HG03175 (cell line): ENCODE measurements at regions not wholly inside any gene's neighbourhood (a gene's known extent, or its start where the extent isn't known, plus 50 kb on each side); places are given as distances from the start of the nearest gene placed in this dataset.

ENCODE experiments used
- ATAC-seq: cut with Tn5 transposase; IDR thresholded peaks from one replicate; pipeline ENCODE4 v1.9.1; 2021; ENCODE audit warnings: mild to moderate bottlenecking, moderate library complexity; ENCODE audit not compliant: unreplicated experiment

DNA sequence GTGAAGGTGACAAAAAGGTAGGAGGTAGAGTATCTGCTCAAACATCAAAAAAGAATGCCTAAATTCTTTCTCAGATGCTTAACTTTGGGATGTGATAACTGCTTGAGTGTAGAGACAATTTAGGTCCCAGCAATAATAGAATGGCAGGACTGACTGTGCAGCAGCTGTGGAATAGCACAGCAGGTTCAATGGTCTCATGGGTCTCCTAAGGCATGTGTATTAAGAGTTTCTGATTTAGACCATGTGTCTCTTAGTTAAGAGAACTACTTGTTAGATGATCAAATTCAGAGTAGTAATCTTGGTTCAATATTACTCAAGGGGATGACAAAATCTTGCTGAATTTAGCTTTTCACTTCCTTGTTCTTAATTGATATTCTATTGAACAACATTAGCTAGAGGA lies 72.0 kb downstream of the ALX1 start:
- ATAC-seq: no peak

DNA sequence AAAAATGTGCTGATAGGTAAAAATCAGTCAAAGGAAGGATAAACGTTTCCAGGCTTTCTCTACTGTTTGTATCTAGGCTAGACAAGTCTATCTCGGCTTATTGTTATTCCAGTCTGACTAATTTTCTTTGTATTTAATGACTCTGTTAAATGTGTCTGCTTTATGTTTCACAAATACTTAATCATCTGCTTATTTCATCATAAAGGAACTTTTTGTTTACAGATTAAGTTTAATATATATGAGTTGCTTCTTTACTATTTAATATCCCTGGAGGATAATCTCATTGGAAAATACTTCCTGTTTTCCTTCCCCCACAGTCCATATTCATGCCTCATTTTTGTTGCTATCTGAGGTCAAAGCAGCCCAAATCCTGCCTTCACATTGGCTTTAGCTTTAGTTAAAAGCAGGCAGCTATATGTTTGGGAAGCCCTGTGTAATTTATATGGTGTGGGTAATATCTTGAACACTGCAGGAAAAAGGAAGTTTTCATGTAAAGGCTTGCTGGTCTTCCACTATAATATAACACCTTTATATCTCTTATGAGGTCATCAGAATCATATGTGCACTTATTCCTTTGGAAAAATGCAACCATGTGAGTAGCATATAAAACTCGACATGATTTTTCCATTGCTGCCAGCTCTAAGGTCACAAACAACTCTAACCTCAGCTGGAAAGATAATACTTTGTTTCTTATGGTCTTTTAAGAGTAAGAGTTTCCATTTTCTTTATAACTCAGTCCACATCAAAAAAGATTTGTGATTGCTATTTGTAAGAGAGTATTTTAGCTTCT lies 76.8 kb downstream of the ALX1 start:
- no peak for ATAC-seq

DNA sequence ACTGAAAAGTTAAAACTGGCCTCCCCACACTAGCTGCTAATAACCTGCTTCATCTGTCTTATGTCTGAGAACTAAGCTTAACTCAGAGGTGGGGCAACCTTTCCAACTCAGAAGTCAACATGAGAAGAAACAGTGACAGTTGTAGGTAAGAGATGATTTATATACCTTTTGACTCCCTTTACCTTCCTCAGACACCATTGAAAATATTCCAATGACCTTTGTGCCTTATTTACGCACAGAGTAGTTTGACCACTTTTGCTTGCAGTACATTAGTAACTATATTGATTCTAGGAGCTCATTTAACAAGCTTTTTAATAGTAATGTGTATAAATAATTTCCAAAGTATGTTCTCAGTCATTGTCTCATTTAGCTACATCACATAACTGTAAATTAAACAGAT lies 77.6 kb downstream of the ALX1 start:
- no peak for ATAC-seq

DNA sequence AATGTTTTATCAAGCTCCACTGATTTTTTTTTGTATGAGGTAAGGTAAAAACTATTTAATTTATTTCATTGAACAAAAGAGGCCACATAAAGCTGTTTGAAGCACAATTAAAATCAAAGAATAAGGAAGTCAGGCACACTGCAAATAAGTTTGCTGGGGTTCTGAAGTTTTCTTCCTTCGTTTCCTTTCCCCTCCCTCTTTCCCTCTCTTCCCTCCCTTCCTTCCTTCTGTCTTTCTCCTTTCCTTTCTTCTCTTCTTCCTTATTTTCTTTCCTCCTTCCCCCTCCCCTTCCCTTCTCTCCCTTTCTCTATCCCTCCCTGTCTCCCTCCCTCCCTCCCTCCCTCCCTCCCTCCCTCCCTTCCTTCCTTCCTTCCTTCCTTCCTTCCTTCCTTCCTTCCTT lies 78.7 kb downstream of the ALX1 start:
- ATAC-seq: no peak

DNA sequence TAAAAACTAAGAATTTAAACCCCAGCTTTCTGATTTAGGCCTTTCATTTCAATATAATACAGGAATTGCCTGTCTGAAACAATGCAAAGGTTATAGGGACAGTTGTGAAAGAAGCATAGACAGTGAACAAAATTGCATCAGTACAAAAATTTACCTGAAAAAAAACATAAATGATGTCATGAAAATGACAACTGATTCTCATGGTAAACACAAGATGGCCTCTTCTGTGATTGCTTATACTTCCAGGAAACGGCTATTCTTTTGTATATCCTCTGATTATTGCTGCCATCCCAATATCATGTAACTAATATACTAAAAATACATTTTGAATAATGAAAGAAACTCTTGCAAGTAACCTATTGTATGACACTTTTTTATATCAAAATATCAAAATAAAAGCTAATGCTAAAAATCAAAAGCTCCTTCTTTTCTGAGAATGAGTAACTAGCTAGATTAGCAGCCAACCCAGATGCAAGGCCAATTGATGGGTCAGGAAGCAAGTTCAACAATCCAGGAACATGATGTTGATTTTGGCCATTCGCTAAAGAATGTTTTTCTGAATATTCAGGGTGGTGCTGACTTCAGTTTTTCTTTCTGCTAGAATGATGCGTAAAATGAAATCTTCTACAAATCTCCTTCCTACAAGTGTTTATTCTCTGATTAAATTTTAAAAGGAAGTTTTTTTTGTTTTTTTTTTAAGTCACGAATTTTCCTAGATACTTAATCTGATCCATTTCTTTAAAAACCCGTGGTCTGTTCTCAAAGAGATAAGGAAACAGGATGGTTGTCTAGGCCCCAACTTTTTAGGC lies 83.6 kb downstream of the ALX1 start:
- no peak for ATAC-seq

DNA sequence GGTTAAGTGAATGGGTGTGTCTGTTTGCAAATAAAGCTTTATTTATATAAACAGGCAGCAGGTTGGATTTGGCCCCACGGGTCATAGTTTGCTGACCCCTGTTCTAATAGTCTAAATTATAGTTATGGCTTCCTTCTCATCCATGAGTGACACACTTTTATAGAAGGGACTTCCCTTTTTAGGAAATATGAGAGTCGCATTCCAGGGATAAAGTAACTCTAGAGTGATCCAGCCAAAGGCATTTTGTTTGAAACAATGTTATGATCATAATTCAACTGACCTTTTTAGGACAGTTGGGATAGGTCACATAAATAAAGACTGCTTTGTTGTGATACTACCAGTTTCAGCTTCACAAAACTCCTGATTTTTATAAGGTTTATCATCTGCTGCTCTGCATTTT lies 87.9 kb downstream of the ALX1 start:
- ATAC-seq: no peak

DNA sequence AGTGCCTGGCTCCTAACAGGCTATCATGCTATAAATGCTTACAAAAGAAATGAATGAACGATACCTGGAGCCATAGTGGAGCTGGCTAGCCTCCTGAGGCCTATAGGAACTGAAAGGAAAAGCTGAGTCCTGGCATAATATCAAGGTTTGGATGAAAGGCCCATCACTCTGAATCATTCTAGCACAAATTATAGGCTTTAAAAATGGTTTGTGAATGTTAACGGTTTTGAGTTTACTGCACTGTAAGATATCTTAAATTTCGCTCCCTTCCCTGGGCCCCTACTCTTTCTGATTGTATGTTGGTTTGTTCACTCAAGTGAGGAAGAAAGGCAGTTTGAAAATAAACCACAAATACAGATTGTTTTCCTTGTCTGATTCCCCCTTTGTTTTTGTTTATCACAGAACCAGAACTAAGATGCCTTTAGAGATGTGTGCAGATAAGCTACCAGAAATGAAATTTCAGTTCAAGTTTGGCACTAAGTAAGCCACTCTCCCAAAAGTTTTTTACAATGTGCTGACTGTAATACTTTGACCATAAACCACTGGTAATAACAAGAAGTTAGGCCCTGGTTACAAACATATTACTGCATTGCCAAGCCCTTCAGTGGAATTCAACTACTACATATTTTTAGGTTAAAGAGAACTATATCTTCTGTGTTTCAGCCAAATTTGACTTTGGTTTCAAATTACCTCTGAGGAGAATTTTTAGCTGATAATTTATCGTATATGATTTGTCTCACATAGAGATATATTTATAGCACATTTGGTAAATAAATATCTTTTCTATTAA lies 89.5 kb downstream of the ALX1 start:
- ATAC-seq: no peak

DNA sequence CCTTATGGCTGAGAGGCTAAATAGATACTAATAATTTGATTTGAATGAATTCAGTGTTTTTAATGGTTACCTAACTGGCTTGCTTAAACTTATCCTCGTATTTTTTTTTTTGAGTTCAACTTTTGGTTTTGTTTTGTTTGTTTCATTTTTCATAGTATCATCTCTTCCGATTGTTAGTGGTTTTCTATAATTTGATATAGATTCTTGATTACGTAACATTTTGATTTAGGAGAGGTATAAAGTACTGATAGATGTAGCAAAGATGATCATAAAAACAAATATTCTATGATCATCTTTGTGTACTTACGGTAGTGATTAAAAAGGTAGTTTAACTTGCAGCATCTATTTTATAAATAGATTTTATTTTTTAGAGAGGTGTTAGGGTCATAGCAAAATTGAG lies 93.0 kb downstream of the ALX1 start:
- ATAC-seq: no peak

DNA sequence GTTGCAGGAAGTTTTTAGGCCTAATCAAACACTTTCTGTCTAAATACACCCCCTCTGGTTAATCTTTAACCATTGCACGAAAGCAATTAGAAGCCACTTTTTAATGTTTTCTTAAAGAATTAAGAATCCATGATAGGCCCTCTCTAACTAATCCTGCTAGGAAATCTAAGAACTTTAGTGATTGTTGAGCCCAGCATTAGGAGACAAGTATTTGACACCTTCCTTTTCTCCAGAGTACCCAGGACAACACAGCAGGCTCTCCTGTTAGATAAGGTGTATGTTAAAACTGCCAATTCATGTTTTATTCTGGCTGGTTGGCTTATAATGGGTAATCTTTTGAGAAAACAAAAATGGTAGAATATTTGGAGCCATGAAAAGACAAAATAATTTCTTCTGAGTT lies 95.0 kb downstream of the ALX1 start:
- ATAC-seq: no peak

DNA sequence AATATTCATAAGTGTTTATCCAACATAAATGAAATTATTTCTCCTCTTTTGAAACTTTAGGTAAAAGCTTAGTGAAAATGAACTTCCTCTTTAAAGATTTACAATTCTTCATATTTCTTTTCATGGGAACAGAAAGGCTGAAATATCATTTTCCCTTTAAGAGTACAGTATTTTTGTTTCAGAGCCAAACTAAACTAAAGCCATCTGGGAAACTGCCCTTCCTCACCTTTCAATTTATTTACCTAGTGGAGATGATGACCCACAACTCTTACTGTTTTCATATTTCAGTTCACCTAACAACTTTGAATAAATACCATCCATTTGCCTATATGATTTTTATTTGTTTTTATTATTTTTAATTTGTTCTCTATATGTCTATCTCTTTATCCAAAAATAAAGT lies 105.4 kb downstream of the ALX1 start:
- no peak for ATAC-seq

DNA sequence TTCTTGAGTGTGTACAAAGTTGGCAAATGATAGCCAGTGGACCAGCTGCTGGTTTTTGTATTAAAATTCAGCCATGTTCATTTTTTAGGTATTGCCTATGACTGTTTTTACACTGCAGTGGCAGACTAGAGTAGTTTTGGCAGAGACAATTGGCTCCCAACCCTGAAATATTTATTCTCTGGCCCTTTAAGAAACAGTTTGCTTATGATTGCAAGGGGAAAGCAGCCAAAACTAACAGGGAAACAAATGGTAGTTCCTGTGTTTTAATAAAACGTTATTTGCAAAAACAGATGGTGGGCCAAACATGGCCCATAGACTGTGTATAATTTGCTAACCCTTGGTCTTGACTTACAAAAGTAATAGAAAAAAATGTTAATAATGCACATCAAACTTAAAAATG lies 110.2 kb downstream of the ALX1 start:
- no peak for ATAC-seq

DNA sequence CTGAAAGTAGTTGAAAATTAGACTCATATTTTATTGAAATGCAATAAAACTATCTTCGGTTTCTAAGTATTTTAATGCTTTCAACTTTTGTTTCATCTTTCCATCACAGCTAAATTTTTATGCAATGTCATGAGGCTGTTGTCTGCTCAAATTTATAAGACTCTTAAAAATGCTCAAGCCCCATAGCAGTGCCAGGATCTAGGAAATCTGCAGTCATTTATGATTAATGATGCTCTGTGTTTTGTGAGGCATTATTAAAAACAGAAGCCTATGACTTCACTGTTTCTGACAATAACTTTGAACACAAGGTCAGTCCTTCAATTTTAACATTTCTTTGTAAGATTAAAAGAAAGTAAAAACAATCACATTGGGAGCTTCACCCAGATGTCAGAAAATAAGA lies 112.5 kb downstream of the ALX1 start:
- ATAC-seq: no peak

DNA sequence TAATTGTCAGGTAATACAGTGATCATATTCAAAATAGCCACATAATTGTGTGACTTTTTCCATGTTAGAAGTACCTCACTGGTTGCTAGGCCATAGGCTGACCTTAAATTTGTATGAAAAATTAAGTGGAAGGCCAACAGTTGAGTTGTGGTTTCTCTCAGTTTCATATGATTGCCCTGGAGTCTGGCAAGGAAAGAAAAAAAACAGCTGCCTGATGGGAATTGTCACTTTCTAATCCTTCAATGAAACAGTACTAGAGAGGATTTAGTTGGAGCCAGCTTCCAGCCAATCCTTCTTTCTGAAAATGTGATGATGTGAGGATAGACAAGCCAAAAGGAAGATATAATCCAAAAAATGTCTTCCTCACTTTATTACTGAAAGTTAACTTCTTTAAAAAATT lies 113.6 kb downstream of the ALX1 start:
- ATAC-seq: no peak

DNA sequence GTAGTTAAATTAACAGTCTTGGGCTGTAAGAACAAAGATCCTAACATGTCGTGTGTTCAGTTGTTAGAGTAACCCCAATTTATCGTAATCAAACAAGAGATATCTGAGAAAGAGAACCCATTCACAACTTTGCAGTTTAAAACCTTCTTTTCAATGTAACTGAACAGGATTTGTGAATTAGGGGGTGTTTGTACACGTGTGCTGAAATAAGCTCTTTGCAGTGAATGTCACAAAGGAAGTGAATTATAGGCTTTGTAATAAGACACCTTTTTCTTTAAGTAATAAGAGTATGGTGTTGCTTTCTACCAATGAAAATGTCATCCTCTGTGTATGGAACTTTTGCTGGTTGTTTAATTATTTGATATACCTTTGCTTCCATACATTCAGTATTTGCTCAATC lies 114.0 kb downstream of the ALX1 start:
- ATAC-seq: no peak

DNA sequence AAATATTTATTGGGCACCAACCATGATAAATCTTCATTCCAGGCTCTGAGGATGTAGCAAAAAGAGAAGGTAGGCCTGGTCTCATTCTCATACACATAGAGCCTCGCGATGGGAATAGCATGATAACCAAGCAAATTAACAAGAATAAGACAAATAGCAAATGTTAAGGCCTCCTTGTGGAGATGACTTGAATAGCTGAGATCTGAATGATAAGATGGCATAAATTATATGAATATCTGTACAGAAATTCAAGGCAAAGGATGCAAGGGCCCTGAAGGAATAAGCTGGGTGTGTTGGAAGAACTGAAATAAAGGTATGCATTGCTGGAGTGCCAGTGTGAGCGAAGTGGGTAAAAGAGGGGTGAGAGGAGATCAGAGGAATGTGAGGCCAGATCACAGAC lies 114.8 kb downstream of the ALX1 start:
- ATAC-seq: no peak

DNA sequence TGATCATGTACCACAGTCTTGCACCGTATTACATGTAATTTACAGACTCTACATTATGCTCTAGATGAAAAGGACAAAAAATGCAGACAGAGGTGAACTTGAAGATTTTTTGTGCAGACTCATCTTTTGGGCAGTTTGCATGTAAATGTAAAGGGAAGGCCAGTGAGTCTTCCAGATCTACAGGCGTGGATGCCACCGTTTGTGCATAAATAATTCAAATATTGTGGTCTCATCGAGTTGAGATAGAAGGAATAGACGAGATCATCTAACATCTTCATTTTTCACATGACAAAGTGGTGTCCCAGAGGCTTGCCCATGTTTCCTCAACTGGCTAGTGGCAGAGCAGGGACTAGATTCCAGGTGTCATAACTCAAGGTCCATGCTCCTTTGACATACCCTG lies 125.2 kb downstream of the ALX1 start:
- no peak for ATAC-seq

DNA sequence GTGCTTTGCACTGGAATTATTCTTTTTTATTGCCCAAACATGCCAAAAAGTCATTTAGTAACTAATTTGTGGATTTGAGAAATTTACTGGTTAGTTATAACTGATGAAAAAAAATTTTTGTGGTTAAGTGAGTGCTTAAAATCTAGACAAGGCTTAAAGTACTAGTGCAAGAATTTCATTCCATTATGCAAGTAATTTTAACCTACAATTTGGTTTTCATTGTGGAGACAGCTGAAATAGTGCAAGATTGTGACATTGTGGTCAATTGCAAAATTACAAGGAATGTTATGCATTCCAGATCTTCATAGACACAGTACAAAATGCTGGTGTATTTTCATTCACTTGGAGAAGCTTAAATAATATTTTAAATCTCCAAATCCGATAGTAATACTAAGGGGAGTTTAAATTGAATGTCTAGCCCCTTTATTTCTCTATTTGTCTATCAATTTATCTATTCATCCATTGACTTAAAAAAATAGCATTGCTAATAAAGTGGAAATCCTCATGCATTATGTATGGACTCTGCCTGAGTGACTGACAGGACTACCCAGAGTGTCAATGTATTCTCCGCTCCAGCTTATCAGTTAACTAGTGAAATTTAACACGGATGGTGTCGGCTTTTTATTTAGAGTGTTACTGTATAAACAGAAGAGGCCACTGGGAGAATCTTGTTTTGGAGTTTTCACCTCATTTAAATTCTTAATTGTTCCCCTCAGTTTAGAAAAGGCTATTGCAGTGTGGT lies 125.9 kb downstream of the ALX1 start:
- no peak for ATAC-seq

DNA sequence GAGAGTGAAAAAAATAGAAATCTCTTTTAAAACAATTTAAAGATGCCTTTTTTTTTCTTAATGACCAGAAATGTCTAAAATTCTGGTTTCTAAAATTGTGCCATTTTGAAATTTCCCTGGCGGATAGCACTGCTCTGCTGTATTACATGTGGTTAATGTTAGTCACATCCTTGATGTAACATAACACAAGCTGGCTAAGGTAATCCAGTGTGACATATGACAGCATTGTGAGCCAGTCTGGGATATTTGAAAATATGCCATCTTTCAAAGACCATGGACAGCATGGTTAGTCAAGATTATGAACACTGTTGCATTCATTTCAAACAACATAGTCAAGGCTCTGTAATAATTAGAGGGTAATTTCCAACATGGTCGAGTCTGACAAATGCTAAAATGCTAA lies 133.2 kb downstream of the ALX1 start:
- ATAC-seq: no peak

DNA sequence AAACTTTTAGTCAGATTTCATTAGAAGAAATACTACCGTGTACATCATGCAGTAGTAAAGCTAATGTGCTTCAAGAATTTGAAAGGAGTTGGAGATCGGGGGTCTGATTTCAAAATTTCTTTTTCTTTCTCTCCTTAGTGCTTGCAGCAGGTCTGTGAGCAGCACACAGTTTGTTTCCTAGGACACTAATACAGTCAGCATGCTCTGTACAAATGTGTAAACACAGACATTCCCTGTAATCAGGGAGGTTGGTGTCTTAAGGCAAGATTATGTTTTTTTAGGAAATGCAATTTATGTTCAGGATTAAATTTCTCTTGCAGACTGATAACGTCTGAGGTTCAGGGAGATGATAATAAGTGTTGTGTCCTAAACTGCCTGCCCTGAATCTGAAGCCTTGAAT lies 142.7 kb downstream of the ALX1 start:
- ATAC-seq: no peak

DNA sequence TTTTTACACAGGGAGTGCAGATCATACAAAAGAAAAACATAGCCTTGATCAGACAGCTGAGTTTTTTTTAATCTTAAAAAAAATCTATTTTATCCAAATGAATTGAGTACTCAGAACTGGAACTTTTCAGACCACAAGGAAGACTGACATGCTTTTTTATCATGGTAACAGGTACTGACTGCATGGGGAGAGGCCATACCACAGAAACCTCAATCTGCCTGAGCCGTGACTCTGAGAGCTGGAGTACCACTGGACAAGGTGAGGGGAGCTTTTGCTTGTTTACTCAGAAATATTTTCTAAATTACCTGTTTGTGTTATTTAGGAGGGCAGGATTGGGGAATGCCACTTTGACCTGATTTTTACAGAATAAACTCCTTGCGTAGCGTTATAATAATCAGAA lies 143.9 kb downstream of the ALX1 start:
- peak; percentile 50 for ATAC-seq
